H4 (cell line): ENCODE measurements at regions not wholly inside any gene's neighbourhood (a gene's known extent, or its start where the extent isn't known, plus 50 kb on each side); places are given as distances from the start of the nearest gene placed in this dataset.
A peak's percentile ranks its signal among the peaks of the same experiment; 100 is the strongest.

Source experiments
- DNase-seq: peaks from one replicate; pipeline ENCODE4 v3.0.0-alpha.2; 2015; ENCODE audit warnings: low spot score

- DNase-seq, result no peak
These were observed 333.7 kb downstream of the SEC14L1 start for GRCh38 chr17:77474292-77474988.

DNA sequence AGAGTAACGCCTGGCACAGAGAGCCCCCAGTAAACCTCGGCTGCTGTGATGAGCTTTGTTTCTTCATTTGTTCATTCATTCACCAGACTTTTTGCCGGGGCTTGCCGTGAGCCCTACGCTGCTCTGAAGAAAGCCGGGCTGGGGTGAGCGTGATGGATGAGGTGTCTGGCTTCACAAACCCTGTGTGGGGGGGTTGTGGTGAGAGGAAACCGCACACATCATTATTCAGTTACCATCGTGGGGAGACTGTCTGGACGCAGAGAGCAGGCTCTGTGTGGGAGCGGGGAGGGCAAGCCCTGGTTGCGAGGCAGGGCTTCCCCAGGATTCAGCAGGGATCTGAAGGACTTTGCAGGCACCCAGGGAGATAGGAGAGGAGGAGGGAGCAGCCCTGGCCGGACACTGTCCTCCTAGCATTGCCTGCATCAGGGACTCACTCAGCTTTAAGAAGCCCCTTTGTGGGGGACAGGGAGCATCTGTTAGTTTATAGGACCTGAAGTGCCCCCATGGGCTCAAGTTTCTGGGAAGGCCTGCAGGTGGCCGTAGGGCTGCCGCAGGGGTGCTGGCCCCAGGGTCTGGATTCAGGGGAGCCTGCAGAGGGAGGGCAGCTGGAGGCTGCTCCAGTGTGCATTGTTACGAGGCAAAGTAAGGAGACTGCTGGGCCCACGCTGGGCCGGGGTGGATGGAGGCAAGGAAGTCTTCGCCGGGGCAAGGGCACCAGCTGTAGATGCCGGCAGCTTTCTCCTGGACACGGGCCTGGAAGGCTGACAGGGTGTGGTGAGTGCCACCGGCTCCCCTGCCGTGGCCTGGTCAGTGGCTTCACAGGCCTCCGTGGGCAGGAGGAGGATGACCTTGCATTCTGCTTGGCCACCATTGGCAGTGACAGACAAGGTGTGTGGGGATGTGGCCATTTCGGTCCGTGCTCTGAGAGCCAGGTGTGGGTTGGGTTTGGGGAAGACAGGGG is 334.5 kb downstream of the SEC14L1 start:
- DNase-seq, result peak; percentile 82

- DNase-seq, result no peak
These were observed 335.2 kb downstream of the SEC14L1 start for GRCh38 chr17:77476006-77476405.

- no peak for DNase-seq
These were observed 335.7 kb downstream of the SEC14L1 start for GRCh38 chr17:77476498-77476897.

- DNase-seq, result peak; percentile 86
These were observed 336.4 kb downstream of the SEC14L1 start for GRCh38 chr17:77476931-77477805.

DNA sequence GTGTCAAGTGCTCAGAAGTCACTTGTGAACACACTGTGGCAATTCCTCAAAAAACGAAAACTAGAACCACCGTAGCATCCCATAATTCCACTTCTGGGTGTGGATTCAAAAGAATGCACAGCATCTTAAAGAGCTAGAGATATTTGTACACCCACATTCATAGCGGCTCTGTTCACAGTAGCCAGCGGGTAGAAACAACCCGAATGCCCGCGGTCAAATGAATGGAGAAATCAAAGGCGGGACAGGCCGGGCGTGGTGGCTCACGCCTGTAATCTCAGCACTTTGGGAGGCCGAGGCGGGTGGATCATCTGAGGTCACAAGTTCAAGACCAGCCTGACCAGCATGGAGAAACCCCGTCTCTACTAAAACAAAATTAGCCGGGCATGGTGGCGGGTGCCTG is 337.5 kb downstream of the SEC14L1 start:
- no peak for DNase-seq

DNA sequence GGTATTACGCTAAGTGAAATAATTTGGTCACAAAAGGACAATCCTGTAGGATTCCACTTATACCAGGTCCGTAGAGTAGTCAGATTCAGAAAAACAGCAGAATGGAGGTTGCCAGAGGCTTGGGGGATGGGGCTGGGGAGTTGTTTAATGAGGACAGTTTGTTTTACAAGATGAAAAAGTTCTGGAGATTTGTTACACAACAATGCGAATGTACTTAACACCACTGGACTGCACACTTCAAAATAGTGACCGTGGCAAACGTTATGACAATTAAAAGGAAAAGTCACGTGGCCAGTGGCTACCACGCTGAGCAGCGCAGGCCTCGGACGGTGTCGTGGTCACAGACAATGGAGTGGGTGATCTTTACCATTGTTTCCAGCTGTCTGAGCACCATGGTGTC is 338.1 kb downstream of the SEC14L1 start:
- DNase-seq, result no peak

DNA sequence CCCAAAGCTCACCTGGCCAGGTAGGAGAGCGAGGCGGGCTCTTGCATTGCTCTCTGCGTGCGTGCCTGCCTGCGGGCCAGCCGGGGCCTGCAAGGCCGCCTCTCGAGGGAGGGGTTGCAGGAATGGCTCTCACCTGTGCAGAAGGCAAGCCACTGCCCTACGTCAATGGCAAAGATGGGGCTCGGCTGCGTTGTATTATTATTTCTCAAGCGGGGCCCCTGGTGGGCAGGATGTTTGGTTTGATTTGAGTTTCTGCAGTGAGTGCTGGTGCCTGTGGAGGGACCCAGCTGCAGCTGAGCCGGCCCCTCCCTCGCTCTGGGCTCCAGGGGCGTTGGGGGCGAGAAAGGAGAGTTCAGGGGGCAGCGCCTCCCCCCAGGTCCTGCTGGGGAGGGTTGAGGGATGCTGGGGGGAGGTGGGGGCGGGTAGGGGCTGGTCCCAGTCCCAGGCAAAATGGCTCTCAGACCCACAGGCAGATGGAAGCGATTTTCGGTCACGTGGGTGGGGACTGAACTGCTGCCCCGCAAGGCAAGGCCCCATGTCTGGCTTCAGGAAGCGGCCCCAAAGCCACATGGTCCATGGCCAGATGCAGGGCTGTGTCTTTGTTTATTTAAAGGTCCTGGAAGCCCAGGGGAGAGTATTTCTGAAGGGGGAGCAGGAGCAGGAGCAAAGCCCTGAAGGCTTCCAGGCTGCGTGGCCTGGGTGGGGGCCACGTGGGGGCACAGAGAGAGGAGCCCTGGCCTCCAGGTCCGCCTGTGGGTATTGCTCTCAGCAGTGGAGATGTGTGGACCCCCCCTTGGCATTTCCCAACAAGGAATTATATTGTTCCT is 338.8 kb downstream of the SEC14L1 start:
- DNase-seq, result peak; percentile 57

DNA sequence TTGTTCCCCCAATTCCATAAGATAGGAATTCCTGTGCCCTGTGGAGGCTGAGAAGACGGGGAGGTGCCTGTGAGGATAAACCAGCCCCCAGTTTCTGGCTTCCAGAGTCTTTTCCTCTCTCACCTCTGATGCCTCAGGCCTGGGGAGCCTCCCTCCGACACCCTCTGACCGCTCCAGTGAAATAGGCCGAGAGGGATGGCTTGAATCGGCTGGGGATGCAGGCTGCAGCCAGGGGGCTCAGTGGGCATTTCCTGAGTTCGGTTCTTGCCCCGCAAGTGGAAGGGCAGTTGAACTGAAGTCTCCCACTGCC is 339.4 kb downstream of the SEC14L1 start:
- DNase-seq, result no peak

DNA sequence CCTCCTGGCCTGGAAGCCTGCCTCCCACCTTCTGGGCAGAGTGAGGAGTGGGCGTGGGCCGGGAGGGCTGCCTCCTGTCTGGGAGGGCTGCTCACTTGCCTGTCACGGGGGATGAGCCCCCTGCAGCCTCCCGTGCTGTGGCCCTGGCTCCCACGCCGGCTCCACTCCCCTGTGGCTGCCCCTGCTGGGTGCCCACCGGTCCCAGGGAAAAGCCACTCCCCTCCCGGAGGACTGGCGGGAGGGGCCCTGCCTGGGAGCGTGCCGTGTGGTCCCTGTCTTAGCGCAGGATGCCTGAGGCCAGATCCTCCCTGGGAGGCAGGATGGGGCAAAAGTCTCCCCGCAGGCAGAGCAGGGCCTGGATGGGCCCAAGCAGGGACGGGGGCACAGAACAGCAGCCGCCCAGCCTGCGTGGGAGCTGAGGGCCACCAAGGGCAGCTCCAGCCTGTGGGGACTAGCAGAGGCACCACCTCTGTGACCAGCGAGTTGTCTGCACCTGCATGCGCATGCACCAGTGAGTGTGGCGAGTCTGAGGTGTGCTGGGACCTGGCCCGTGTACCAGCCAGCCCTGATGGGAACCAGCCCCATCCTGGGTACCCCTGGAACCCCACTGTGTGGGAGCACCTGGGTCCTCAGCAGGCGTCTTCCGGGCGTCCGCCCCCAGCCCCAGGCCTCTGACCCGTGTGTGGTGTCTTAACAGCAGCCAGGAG is 339.9 kb downstream of the SEC14L1 start:
- DNase-seq, result no peak

DNA sequence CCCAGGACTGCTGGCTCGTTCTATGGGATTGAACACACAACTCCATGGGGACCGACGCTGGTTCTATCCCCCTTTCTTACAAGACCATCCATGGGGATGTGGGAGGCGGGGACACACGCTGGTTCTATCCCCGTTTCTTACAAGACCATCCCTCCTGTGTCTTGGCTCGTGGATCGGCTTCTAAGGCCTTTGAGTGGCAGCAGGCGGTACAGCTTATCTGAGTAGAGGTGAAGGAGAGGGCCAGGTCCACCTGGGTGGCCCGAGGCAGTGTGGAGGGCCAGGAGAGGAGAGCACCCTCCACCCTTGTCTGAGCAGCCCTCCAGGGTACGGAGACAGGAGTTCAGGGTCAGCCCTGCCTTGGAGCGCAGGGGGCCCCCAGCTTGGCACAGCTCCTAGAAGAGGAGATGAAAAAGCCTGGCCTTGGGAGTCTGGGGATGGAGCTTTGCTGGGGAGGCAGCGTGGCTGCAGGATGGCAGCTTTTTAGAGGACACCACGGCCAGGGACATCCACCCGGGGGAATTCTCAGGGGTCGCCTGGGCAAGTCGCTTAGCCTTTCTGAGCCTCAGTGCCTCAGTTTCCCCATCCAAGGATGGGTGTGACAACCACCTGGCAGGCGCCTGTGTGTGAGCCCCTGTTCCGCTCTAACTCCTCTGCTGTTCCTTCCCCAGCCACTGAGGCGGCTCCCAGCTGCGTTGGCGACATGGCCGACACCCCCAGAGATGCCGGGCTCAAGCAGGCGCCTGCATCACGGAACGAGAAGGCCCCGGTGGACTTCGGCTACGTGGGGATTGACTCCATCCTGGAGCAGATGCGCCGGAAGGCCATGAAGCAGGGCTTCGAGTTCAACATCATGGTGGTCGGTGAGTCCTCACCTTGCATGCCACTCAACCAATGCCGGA is 341.0 kb downstream of the SEC14L1 start:
- DNase-seq, result no peak

DNA sequence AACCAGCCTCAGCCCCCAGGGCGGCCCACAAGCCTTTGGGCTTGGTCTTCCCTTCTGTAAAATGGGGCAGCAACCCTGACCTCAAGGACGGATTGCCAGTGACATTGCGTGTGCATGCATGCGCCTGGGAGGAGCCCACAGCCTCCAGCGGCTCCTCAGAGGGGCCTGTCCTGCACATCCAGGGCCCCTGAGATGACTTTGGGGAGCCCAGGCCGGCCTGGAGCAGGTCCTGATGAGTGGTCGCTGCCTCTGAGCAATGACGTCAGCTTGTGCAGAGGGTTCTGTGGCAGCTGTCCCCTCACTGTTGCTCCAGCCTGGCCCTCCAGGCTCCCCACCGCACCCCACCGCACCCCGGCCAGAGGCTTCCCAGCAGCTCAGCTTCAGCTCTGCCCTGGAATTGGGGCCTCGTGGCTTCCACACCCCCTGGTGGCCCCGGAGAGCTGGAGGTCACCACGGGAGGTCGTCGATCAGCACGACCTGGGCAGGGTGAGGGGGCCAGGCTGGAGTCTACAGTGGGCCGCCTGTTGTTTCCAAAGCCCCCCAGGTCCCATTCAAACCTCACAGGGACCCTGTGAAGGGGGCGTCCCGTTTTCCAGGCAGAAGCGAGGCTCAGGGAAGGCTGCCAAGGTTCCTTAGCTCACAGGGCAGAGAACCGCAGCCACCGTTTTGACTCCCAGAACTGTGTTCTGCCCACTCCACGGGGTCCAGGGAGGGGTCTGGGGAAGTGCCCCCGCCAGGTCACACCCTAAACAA is 341.8 kb downstream of the SEC14L1 start:
- no peak for DNase-seq

- no peak for DNase-seq
These were observed 342.4 kb downstream of the SEC14L1 start for GRCh38 chr17:77483128-77483598.

DNA sequence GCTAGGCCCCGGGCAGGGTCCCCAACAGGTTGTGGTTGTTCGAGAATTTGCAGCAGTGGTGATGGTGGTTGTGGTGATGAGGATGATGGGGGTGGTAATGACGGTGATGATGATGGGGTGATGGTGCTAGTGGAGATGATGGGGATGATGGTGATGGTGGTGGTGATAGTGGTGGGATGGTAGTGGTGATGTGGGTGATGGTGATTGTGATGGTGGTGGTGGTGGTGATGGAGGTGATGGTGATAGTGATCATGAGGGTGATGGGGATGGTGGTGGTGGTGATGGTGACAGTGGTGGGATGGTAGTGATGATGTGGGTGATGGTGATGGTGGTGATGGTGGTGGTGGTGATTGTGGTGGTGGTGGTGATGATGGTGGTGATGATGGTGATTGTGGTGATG is 343.3 kb downstream of the SEC14L1 start:
- no peak for DNase-seq

- DNase-seq, result no peak
These were observed 344.5 kb downstream of the SEC14L1 start for GRCh38 chr17:77485089-77485833.

DNA sequence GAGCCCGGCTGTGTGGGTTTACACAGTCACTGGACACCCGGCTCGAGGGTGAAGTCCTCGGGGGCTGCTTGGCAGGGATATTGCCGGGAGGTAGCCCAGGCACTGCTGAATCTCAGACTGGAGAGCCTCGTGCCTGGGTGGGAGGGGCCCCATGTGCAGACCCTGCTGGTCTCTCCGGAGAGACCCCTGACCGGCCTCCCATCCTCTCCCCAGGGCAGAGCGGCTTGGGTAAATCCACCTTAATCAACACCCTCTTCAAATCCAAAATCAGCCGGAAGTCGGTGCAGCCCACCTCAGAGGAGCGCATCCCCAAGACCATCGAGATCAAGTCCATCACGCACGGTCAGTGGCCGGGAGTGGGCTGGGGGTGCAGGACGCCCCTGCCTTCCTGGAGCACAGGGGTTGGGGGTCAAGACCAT is 346.5 kb downstream of the SEC14L1 start:
- no peak for DNase-seq

DNA sequence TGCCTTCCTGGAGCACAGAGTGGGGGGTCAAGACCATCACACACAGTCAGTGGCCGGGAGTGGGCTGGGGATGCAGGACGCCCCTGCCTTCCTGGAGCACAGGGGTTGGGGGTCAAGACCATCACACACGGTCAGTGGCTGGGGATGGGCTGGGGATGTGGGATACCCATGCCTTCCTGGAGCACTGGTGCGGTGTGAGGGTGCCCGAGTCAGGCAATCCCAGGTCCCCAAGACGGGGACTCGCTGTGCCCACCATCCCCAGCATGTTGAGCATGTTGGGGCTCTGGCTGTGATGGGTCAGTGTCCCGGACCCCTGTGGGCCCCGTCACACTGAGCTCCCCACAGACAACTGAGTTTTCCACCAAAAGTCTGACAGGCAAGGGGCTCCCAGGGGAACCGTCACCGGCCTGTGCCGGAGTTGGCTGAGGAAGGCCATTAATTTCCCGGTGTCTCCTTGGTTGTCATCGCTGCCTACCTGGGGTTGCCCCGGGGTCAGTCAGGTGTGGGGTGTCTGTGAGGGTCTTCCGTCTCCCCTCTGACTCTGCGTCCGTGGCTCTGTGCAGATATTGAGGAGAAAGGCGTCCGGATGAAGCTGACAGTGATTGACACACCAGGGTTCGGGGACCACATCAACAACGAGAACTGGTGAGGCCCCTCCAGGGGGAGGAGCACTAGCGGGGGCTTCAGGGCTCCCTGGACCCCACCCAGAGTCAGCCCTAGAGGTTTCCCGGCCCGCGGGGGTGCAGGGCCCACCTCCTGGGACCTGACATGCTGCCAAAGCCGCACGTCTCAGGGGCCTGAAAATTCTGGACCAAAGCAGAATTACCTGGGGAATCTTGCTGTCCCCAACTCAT is 347.1 kb downstream of the SEC14L1 start:
- no peak for DNase-seq
